ENCODE measurements at regions not wholly inside any gene's neighbourhood (a gene's known extent, or its start where the extent isn't known, plus 50 kb on each side); places are given as distances from the start of the nearest gene placed in this dataset.
"Not testable (repeated sequence)": the region's sequence is repeated elsewhere in the genome, so short reads cannot be mapped to it uniquely, and the experiment has no call there.

- no peak for DNase-seq
Measured at GRCh38 chr9:1505489-1505888, 455.3 kb downstream of the DMRT2 start.

GRCh38 chr9:1510712-1511111, 460.6 kb downstream of the DMRT2 start:
- no peak for DNase-seq

DNA sequence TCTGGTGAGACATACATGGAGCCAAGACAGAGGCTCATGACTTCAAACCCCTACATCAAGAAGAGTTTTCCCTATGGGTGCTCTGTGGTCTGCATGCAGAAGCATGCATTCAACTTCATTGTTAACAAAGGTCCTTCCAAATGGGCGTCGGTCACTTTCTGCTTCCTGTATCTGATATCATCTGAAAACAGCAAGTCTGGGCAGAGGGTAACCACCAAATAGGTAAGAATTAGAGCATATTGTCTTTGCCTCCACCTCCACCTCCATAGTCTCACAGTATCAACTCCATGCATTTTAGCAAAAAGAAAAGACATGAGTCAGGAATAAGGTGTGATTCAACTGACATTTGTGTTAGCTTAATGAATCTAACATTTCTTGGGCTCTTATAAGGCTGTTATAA, 462.9 kb downstream of the DMRT2 start:
- DNase-seq = no peak

DNA sequence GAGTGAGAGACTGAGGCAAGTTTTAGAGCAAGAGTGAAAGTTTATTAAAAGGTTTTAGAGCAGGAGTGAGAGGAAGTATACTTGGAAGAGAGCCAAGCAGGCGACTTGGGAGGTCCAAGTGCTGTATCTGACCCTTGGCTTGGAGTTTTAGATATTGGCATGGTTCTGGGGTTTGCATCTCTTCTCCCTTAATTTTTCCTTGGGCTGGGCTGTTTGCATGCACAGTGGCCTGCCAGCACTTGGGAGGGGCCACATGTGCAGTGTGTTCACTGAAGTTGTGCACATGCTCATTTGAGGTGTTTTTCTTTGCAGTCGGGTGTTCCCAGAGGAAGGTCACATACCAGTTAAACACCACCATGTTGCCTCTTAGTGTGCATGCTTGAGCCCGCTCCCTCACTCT, 464.1 kb downstream of the DMRT2 start:
- DNase-seq = no peak

GRCh38 chr9:1514776-1515363, 464.7 kb downstream of the DMRT2 start:
- DNase-seq = no peak

DNA sequence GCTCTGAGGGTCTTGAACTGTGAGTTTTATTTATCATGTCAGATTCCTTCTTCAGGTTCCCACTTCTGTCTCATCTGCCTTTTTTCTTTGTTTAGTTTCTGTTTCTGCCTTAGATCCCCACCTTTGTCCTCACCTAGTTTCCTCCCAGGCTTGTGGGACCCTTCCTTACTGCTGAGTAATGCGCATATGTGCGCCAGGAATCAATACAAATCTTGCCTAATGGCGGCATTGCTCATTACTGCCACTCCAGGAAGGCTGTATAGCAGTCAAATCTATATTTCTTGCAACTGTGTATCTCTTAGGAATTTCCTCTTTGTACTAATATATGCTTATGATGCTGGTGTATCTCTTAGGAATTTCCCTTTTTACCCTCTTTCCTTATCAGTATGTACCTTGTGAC, 465.4 kb downstream of the DMRT2 start:
- DNase-seq = no peak

DNA sequence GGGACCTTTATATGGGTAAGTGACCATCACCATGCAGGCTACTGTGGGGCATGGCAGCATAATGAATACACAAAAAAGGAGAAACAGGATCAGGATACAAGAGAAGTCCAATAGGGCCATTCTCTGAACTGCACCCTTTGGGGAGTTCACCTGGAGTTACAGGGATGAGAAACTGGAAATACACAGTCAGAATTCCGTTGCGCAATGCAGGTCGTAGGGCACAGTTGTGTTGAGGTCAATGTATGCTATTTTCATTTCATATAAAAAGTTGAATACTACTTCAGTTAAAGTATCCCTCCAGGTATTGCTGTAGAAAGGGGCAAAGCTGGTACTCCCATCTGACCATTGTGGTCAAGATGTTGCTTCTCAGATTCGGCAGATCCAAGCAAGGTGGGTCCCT, 471.4 kb downstream of the DMRT2 start:
- no peak for DNase-seq

DNA sequence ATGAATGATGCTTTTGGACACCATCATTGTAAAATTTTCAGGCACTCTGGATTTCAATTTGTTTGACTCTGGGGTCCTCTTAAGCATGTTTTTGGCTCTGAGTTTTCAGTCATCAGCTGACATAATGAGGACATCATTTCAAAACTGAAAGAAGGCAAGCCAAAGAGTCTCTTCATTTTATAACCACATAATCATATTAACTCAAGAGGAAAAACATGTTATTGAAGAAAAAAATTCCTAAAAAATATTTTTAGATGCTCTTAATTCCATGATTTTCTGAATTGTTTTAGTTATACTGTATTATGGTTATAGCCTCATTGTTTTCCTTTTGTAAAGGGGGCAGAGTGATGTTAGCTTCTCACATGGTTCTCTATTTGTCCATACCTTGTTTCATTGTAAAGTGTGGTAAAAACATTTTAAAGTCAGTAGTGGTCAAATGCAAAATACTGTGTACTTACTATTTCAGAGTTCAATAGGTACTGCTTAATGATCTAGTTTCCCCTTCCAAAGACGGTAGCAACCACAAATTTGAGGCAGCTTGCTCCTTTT, 472.1 kb downstream of the DMRT2 start:
- DNase-seq = no peak

- DNase-seq = no peak
Measured at GRCh38 chr9:1528456-1528855, 478.3 kb downstream of the DMRT2 start.

GRCh38 chr9:1530696-1531095, 480.5 kb downstream of the DMRT2 start:
- no peak for DNase-seq

GRCh38 chr9:1531424-1531823, 481.3 kb downstream of the DMRT2 start:
- DNase-seq = no peak

- DNase-seq = no peak
Measured at GRCh38 chr9:1532171-1532570, 482.0 kb downstream of the DMRT2 start.

DNA sequence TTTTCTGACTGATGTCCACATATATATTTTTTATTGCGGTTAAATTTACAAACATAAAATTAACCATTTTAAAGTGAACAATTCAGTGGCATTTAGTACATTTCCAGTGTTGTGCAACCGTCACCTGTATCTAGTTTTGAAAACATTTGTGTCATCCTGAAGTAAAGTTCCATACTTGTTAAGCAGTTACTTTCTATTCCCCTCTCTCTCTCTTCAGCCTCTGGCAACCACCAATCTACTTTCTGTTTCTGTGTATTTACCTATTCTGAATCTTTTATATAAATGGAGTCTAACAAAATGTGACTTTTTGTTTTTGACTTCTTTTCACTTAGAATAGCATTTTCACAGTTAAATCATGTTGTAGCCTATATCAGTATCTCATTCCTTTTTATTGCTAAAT, 480.1 kb upstream of the SMARCA2 start:
- no peak for DNase-seq

GRCh38 chr9:1535599-1535998, 479.5 kb upstream of the SMARCA2 start:
- no peak for DNase-seq

GRCh38 chr9:1536522-1537170, 478.5 kb upstream of the SMARCA2 start:
- DNase-seq = no peak

DNA sequence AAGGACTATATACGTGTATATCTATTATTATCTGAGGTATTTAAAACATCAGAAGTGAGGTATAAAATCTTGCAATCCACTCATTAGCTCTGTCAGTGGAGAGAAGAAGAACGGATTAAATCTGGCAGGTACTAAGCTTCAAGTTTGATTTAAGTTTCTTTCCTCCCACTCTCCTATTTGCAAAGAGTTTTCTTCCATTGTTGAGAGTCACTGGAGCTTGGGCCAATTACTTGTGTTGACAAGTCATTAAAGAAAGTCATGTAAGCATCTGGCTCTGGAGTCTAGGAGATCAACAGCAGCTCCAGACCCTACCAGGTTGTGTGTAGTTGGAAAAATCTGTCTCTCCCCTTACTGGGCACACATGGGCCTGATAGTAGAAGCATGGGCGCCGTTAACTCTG, 476.8 kb upstream of the SMARCA2 start:
- no peak for DNase-seq

DNA sequence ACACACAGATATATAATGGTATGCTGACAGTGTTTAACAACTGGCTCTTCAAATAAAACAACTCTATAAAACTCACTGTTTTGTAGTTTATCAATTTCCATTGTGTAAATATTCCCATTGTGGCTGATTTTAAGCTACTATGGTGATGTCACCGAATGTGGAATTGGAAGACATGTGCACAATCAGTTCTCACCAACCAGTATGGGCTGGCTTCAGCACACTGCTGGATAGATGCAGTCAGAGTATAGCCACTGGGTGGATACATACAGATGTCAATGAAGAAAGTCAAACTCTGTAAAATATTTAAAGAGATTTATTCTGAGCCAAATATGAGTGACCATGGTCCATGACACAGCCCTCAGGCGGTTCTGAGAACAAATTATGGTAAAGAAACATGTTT, 475.9 kb upstream of the SMARCA2 start:
- DNase-seq = no peak

DNA sequence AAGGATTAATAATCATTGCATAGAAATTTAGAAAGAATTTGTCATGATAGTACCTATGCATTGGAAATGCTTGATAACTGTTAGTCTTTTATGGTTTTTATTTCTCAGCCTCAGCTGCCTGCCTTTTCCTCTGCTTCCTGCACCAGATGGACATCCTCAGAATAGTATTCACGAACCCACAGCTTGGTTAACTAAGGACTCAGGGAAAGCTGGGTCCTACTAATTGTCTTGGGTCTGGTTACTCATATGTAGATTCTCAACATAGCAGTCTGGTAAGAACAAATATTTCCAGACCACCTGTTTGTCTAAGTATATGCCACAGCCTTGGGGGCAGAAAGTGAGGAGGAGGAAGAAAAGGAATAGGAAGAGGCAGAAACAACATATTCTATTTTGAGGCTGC, 464.5 kb upstream of the SMARCA2 start:
- no peak for DNase-seq

DNA sequence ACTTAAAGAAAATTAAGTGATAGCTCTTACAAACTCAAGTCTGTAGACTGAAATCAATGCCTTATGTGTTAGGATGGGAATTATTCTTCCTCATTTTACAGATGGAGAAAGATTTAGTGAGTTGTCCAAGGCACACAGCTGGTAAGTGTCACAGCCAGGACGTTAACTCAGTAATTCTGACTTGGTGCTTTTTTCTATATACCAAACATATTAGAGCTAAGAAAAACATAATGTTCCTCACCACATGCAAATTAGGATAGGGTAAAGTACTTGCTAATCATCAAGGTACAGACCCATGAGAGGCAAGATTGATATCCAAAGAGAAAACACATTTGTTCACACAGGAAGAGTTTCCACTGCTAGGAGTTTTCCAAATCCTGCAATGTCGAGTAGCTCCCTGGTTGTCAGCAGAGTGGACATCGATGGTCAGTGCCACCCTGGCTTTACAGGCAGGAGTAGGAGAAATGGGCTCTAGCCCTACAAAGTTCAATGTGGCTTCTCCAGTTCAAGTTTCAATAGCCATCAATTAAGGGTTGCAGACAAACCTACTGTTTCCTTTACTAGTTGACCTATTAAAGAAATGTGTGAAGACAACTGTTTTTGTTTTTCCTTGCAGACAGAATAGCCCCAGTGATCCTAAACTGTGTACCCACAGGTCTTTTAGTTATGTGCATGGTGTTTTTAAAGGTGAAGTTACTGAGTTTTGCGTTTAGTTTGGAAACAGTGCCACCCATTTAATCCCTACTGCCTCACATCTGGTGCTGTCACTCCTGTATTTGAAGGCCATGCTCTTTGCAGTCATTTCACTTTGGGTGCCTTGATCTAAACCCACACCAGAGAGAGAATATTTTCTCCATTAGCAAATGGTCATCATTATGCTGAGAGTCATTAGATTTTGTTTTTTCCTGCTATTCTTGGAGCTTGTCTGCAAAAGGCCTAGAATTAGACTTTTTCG, 460.8 kb upstream of the SMARCA2 start:
- DNase-seq = no peak

DNA sequence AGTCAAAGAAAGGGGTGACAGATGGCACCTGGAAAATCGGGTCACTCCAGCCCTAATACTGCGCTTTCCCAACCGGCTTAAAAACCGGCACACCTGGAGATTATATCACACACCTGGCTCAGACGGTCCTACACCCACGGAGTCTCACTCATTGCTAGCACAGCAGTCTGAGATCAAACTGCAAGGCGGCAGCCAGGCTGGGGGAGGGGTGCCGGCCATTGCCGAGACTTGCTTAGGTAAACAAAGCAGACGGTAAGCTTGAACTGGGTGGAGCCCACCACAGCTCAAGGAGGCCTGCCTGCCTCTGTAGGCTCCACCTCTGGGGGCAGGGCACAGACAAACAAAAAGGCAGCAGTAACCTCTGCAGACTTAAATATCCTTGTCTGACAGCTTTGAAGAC, 456.5 kb upstream of the SMARCA2 start:
- not testable (repeated sequence) for DNase-seq

DNA sequence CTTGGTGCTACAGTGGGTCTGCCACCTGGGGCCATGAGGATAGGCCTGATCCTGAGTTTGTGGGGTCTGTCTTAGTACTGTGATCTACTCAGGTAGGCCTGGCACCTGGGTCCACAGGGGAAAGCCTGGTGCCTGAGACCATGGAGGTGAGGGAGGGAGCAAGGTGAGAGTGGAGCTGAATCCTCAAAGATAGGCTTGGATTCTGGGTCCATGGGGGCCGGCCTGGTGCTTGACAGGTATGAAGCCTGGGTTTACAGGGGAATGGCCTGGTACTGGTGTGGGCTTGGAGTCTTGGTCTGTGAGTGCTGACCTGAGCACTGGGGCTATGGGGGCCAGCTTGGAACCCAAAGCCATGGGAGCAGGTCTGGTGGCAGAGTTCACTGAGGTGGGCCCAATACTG, 439.2 kb upstream of the SMARCA2 start:
- DNase-seq = no peak

DNA sequence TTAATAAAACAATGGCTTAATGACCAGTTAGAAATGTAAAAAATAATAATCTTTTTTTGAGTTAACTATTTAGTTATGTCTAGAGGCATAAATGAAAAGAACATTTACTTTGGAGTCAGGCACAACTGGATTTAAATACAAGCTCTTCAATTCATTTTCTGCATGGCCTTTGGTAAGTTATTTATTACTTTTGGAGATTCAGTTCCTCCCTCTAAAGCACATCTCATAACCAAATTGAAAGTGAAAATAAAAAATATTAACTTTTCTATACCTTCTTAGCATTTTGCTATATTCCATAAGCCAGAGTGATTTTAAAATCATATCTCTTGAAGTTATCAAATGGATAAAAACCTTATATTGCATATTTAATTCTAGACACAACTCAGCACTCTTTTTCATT, 434.9 kb upstream of the SMARCA2 start:
- no peak for DNase-seq

GRCh38 chr9:1581926-1582325, 433.2 kb upstream of the SMARCA2 start:
- DNase-seq = no peak

GRCh38 chr9:1591310-1591709, 423.8 kb upstream of the SMARCA2 start:
- DNase-seq = no peak
